ENCODE measurements at regions not wholly inside any gene's neighbourhood (a gene's known extent, or its start where the extent isn't known, plus 50 kb on each side); places are given as distances from the start of the nearest gene placed in this dataset.

DNA sequence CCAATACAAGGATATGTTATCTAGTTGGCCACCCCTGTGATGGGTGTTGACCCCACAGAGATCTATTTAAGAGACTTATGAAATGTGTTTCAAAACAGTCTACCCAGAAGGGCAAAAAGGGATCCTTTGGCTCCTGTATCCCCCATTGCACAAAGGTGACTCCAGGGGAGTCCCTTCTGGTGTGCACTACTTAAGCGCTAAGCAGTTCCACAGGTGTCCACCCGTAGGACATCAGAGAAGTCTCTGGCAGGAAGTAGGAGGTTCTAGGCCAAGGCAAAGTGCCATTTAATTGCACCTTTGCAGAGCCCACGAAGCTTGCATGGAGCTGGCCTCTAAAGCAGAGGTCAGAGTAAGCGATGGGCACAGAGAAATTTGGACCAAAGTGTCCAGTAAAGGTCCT, 147.7 kb downstream of the MRPL14 start:
- no peak for DNase-seq

GRCh38 chr6:43978473-43979346, 148.5 kb downstream of the MRPL14 start:
- DNase-seq = no peak

DNA sequence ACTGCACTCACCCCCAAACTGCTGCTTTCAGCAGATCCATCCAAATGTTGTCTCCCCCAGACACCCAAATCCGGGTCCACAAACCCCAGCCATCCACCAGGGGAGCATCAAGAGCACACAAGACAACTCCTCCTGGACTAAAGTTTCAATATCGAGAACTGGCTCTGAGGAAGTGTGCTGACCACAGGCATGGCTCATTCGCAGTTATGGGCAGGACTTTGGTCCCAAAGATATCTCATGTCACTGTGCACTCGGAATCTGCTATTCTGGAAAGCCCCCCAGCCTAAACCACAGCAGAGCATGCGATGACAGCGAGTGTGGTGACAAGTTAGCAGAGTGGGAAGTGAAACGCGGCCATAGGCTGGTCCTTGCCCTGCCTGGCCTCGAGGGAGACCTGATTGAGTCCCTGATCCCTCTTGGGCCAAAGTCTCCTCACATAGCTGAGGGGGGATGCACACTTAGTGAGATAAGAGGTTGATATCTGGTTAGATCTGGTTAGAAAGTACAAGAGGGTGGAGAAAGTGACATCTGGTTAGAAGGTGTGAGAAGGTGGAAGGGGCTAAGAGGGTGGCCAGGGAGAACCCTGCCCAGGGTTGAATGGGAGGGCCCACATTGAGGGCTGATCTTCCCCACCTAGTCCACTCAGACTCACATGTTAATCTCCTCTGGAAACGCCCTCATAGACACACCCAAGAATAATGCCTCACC, 149.7 kb downstream of the MRPL14 start:
- no peak for DNase-seq

DNA sequence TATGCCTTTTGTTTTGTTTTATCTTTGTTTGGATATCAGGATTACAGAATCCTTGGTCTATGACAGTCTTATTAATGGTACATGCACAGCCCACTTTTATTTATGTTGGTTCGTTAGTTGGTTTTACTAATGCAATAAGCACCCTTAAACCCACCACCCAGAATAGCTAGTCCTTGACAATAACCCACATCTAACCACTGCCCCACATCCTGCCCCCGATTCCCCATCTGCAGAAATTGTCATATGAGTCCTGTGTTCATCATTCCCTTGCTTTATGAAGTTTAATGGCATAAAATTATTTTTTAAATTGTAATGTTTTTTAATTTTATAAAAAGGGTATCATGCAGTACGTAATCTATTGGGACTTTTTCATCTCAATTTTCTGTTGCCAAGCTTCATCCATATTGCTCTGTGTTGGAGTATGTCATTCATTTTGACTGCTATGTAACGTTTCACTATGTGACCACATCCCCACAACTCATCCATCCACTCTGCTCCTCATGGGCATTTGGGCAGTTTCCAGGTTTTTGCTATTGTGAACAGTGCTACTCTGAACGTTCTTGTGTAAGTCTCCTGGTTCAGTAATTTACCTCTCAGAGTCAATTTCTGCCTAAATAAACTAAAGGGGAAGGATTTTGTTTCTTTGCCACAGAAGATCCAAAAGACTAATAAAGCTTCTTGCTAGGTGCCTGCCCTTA, 150.4 kb downstream of the MRPL14 start:
- no peak for DNase-seq

DNA sequence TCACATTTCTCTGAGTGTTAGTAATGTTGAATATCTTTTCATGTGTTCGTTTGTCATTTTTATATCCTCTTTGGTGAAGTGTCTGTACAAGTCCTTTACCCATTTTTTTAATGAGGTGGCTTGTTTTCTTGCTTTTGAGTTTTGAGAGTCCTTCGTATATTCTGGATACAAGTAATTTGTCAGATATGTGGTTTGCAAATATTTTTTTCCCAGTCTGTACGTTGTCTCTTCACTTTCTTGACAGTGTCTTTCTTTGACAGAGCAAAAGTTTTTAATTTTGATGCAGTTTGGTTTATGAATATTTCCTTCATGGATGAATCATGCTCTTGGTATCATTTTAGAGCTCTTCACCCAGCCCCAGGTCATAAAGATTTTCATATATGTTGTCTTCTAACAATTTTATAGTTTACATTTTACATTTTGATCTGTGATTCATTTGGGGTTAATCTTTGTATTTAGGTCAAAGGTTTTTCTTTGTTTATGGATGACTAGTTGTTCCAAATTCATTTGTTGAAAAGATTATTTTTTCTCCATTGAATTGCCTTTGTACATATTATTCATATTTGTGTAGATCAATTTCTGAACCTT, 152.5 kb downstream of the MRPL14 start:
- no peak for DNase-seq

DNA sequence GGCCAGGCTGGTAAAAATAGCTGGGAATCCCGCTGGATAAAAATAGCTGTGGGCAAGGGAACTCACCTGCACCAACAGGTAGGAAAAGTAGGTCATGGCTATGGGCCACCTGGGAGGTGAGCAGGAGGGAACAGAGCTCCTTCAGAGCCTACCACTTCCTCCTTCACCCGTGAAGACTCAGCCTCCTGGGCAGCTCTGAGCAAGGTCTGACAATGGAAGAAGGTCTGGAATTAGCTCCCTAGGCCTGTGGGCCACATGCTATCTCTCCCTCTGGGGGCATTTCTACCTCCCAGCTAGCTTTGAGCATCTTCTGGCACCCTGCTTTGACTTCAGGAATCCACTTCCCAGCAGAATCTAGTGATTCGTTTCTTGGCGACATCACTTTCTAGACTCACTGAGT, 153.9 kb downstream of the MRPL14 start:
- no peak for DNase-seq

DNA sequence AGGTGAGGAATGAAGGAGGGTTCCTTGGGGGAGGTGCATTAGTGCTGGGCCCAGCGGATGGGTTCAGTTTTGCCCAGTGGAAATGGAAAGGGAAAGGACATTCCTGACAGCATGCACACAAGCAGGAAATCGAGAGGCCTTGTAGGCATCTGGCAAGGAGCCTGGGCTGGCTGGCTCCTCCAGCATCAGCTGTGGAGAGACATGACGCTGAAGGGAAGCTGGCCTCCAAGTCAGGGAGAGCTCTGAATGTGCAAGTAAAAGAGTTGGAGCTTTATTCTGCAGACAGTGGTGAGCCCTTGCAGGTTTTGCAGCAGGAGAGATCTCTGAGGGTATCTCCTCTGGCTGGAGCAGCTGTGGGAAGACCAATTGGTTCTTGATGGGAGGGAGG, 154.3 kb downstream of the MRPL14 start:
- DNase-seq = peak; percentile 76

- DNase-seq = peak; percentile 76
Observed at GRCh38 chr6:43972179-43972912, 154.9 kb downstream of the MRPL14 start.

- no peak for DNase-seq
Observed at GRCh38 chr6:43971776-43972126, 155.5 kb downstream of the MRPL14 start.

DNA sequence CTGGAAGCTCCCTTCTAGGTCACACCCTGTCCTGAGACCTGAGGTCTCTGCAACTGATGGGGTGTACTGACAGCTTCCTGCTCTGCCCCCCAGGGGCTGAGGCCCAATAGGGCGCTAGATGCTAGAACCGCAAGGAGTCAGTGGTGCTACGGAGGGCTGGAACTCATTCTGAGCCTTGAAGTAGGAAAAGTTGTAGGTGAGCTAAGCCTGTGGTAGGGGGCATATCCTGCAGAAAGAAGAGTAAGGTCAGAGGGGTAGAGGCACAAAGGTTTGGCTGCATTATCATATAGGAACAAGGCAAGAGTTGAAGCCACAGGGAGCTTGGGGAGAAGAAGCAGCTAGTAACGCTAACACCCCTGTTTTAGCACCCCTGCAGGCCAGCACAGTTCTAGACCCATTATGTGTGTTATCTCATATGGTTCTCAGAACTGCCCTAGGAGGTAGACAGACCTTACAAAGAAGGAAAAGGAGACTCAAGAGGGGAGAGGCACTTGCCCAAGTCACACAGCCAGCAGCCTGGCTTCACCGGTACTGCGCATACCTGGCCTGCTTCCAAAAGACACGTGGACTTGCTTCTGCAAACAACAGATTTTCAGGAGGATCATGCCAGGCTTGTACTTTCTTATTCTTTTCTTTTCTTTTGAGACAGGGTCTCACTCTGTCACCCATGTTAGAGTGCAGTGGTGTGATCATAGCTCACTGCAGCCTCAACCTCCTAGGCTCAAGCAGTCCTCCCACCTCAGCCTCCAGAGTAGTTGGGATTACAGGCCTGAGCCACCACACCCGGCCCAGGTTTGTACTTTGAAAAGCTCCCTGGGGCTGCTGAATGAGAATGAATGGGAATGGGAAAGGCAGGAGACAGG, 156.1 kb downstream of the MRPL14 start:
- peak; percentile 21 for DNase-seq

DNA sequence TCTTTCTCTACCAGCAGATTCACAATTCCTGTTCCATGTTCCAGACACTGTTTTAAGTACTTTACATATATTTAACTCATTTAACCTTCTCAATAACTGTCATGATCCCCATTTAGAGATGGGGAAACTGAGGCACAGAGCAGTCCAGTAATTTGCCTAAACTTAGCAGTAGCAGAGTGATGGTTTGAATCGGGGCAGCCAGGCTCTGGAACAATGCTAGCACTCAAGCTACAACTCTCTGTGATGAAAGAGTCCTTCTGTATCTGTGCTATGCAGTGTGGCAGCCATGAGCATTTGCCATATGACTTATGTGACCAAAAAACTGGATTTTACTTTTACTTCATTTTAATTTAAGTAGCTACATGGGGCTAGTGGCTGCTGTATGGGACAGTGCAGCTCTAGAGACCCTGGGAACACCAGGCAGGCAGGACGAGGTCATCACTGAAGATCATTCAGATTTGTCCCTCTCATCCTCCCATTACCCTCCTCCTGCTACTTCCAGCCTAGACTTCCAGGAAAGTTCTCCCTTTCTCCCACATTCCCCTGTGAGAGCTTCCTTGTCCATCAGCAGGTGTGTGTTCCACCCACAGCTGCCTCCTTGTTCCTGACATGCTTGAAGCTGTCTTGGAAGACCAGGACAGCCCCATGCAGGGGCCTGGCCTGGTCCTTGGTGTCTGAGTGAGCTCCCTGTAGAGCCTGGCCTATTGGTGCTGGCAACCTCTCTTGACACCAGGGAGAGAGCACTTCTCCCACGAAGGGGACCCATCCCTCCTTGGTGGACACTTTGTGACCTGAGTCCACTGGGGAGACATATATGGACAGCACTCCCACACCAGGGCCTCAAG, 157.0 kb downstream of the MRPL14 start:
- no peak for DNase-seq

GRCh38 chr6:43969158-43969981, 157.9 kb downstream of the MRPL14 start:
- no peak for DNase-seq

GRCh38 chr6:43968110-43968965, 158.9 kb downstream of the MRPL14 start:
- DNase-seq = no peak

DNA sequence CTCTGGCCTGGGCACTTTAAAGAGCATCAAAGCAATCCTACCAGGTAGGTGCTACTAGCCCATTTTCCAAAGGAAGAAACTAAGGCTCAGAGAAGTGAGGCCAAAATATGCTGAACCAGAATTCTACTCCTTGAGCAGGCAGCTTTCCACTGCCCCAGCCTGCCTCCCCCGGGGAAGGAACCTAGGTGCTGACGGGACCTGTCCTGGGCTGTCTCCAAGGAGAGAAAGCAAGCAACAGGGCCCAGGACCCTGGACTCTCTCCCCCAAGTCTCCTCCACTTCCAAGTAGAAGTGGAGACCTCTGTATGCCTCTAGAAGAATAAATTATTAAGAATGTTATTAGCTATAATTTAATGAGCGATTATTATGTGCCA, 159.5 kb downstream of the MRPL14 start:
- no peak for DNase-seq

DNA sequence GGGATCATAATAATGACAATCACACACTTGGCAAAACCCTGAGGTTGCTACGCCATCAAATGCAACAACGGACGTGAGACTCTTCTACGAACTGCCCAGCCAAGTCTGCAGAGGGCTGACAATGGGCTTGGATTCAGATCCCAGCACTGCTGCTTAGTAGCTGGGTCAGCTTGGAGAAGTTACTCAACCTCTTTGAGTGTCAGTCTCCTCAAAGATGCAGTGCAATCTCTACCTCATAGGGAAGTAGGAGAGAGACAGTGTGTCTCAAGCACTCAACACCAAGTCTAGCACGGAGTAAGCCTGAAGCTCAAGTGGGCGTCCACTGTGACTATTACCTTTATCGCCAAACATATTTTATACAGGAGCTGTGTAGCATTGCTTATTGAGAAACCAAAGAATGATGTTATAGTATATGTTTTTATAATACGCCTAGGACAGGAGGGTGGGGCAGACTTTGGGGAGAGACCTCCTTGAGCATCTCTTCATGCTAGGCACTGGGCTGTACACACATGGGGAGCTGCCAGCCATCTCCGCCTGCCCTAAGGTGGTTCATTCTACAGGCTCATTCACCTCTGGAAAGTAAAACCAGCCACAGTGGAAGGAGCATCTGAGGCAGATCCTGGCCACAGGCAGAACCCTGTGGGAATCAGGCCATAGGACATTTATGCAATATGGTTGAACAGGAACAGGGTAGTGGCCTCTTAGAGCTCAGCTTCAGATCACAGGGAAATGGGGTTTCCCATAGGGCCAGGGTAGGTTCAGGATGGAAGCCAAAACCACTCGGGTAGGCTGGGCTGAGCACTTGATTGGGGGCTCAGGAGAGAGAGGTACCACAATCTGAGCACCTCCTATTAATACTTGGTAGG, 160.2 kb downstream of the MRPL14 start:
- no peak for DNase-seq

DNA sequence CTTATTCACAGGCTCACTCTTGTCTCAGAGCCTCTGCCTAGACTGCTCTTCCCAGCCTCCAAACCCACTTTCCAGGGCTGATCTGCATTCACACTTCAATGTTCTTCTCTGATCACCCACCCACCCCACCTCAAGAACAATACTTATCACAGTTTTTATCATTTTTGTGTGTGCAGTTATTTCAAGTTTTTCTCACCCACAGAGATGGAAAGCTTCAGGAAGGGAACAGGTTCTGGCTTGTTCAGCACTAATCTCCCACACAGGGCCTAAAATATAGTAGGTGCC, 160.9 kb downstream of the MRPL14 start:
- no peak for DNase-seq

GRCh38 chr6:43965628-43966373, 161.5 kb downstream of the MRPL14 start:
- DNase-seq = no peak

All from NCI-H2029 treated with DMSO at 0.1 percent for 48 hours (cell line).